Fibroblast of the aortic adventitia (primary cell): ENCODE measurements at regions not wholly inside any gene's neighbourhood (a gene's known extent, or its start where the extent isn't known, plus 50 kb on each side); places are given as distances from the start of the nearest gene placed in this dataset.
A peak's percentile ranks its signal among the peaks of the same experiment; 100 is the strongest.

ENCODE experiments used
- DNase-seq: peaks from one replicate; pipeline ENCODE4 v3.0.0-alpha.2; 2010; ENCODE audit warnings: low read depth
- H3K4me3 ChIP-seq: 2 replicates; pipeline ENCODE4 v1.5.1; 2011; ENCODE audit warnings: low read depth, mild to moderate bottlenecking, control low read depth, low read length, moderate library complexity
- CTCF ChIP-seq: IDR thresholded peaks from 2 replicates; pipeline ENCODE4 v1.5.1; 2011; ENCODE audit warnings: mild to moderate bottlenecking, low read length, control low read depth, inconsistent platforms; ENCODE audit not compliant: insufficient read depth

GRCh38 chr15:95019907-95020306, 788.5 kb downstream of the MCTP2 start:
- no peak for DNase-seq
- no peak overlapping the region for H3K4me3 ChIP-seq
- no peak for TF ChIP-seq CTCF

GRCh38 chr15:95021816-95022215, 790.5 kb downstream of the MCTP2 start:
- no peak for DNase-seq
- H3K4me3 ChIP-seq: no peak overlapping the region
- no peak for TF ChIP-seq CTCF

GRCh38 chr15:95024351-95024750, 793.0 kb downstream of the MCTP2 start:
- peak; percentile 13 for TF ChIP-seq CTCF
- no peak overlapping the region for H3K4me3 ChIP-seq
- peak; percentile 14 for DNase-seq

GRCh38 chr15:95025924-95026728, 794.8 kb downstream of the MCTP2 start:
- DNase-seq: peak; percentile 37
- peak; percentile 54 for TF ChIP-seq CTCF
- H3K4me3 ChIP-seq: no peak overlapping the region

- no peak for TF ChIP-seq CTCF
- no peak overlapping the region for H3K4me3 ChIP-seq
- DNase-seq: no peak
Observed at GRCh38 chr15:95027981-95028380, 796.6 kb downstream of the MCTP2 start.

GRCh38 chr15:95032156-95032555, 800.8 kb downstream of the MCTP2 start:
- DNase-seq: no peak
- no peak for TF ChIP-seq CTCF
- H3K4me3 ChIP-seq: no peak overlapping the region

GRCh38 chr15:95035106-95035505, 803.7 kb downstream of the MCTP2 start:
- no peak for DNase-seq
- TF ChIP-seq CTCF: no peak
- no peak overlapping the region for H3K4me3 ChIP-seq
